ENCODE measurements at regions not wholly inside any gene's neighbourhood (a gene's known extent, or its start where the extent isn't known, plus 50 kb on each side); places are given as distances from the start of the nearest gene placed in this dataset.

DNA sequence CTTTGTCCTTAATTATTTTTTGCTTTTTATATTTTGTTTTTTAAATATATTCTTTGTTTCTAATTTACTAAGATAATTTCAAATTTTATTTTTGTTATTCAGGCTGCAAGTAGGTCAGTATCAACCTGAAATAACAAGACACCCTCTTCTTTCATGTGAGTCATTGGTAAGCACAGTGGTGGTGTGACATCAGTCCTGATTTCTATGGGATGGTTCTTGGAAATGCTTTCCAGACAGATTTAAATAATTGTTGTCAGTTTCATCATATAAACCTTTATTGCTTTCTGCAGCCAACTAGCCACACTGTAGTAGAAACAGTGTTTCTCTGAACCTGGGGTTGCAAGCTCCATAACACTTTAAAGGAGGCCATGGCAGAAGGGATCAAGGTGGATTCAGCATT lies 157.5 kb upstream of the C21orf91 start:
- no peak for DNase-seq

DNA sequence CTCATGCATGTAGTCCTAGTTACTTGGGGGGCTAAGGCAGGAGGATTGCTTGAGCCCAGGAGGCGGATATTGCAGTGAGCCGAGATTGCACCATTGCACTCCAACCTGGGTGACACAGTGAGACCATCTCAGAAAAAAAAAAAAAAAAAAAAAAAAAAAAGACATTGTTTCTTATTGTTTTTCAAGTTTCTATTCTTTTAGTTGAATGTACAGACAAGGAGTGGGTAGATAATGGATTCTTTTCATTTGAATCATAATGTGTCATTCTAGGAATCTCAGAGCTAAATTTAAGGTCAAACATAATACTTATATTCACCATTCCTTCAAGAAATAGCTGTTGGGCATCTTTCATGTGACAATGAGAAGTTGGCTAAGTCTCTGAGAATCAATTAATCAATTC lies 157.0 kb upstream of the C21orf91 start:
- no peak for DNase-seq

DNA sequence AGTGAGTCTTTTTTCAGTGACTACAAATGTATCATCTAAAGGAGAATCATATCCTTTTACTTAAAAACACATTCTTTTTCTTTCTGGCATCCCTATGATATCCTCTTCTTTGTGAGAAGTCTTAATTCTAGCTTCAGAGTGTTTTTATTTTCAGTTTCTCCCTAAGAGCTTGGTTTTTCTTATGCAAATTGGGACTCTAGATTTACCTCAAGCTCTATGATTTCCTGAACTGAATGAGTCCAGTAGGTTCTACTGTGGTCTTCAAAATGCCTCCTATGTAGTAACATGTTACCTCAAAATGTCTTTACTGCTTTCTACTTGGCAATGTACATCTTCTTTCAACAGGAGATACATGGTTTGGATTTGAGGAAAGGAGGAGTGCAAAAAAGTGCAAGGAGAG lies 148.2 kb upstream of the C21orf91 start:
- DNase-seq = no peak

DNA sequence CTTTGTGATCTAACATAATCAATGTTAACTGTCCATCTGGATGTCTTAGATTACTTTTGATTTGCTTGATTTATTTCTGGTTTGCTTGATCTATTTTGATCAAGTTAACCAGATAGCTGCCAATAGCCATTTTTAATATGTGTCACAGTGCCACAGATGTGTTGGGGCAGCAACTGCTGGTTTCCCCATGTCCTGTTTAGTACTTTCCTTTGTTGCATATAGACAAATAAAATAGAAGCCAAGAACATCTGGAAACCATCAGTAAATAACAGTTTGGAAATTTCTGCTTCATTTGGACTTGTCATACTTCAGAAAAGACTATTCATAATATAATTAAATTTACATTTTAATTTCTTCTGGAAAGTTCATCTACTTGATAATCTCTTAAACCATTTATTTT lies 145.6 kb upstream of the C21orf91 start:
- DNase-seq = no peak

DNA sequence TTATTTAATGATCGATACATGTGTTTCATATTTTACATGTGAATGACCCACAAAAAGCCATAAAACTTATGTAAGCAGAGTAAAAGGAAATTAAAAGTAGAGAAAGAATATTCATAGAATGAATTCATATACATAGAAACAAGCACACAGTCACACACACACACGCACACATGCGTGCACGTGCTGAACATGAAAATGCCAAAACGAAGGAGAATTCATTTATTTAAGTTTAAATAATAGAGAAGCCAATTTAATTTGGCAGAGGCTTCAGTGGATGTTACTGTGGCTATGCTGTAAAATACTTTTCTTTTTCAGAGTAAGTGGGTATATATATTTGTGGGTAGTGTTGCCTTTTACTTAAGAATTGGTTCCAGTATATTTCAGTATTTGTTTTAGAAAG lies 145.0 kb upstream of the C21orf91 start:
- no peak for DNase-seq

DNA sequence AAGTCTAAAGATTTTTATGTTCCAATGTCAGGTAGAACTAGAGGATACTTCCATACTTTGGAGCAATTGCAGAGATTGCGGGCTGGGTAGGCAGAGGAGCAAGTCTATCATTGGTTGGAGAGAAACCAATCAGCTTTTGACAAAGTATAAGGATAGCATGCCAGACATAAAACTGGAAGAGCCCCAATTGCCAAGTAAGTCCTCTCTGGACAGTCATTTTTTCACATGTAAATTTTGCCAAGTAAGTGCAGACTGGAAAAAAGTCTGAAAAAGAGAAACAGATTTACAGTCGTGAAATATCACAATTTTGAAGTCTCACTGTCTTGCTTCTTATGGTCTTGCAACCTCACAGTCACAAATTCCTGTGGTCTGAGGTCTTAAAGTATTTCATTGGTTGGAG lies 131.4 kb upstream of the C21orf91 start:
- DNase-seq = no peak

DNA sequence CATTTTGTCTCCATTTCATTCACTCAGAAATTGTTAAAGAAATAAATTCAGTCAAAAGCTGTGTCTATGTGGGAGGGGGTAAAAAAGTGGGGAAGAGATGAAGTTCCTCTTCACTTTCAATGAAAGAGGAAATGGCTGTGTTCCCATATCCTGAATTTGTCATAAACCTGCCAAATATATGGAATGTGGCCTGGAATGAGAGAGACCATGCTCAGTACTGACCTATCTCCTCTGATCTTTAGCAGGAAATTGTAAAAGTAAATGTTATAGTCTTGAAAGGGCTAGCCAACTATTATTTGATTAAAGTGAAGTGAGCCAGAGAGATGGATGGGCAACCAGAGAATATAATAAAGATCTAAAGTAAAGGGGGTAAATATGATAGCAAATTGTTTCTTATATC lies 130.3 kb upstream of the C21orf91 start:
- DNase-seq = no peak

DNA sequence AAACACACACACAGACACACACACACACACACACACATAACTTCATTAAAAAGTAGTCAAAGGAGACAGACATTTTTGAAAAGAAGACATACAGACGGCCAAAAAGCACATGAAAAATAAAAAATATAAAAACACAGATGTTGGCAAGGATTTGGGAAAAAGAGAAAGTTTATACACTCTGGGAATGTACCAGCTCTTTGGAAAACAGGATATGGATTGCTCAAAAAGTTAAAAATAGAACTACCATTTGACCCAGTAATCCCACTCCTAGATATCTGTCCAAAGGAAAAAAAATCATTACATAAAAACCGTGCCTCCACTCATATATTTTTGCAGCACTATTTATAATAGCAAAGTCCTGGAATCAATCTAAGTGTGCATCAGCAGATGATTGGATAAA lies 128.4 kb upstream of the C21orf91 start:
- no peak for DNase-seq

DNA sequence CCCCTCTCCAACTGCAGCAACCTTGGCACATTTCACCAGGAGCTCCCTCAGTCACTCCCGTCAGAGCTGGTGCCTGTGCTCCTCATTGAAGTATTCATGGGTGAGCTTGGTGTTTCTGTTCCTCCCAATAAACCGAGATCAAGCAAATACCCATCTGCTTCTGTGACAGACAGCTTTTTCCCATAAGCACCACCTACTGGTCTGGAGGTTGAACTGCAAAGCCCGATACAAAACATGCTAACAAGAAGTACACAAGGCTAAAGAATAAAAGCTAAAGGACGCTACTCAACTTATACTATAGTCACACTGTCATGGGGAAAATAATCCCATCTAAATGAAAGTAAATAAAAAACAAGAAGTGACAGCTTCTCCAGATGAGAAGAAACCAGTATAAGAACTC lies 111.9 kb upstream of the C21orf91 start:
- no peak for DNase-seq

DNA sequence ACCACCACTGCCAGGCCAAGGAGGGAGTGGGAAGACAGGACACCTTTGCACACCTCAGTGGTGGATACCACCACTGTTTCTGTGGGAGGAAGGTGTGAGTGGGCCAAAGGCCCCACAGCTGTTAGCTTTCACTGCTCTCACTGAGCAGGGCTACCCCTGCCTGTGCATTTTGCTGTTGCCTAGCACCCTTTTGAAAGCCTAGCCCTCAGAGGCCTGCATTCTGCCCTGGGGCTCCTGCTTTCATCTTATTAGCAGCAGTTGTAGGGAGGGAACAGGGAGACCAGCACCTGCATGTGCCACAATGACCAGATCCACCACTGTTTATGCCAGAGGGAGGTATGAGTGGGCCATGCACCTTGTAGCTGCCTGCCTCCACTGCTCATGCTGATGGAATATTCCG lies 110.9 kb upstream of the C21orf91 start:
- no peak for DNase-seq

DNA sequence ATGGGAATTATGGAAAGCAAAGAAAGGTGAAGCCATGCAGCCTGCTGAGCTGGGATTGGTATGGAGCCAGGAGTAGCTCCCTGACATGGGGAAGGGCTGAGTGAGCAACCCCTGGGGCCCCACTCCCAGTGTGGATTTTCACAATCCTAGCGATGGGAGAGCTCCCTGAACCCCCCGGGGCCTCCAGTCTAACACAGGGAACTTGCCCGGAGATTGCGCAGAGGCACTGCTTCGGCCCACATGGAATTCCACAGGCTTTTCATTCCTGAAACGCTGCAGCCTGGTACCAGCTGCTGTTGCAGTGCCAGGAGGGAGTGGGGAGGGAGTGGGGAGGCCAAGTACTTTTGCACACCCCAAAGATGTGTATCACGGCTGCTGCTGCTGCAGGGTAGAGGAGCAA lies 110.4 kb upstream of the C21orf91 start:
- DNase-seq = no peak

DNA sequence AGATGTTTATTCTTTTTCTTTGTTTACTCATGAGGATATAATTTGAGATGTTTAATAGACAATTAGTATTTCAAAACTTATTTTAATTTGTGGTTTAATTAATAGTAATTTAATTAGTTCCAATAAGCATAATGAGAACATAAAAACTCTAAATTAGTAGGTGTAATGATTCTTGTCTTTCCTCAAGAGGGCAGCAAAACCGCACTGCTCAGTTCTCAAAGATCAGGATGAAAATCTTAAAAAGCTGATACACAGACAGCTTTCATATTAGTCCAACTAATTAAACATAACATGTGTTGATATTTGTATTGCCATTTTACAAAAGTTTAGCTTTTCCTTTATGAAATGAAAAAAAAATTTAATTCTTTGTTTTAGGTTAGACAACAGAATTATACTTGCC lies 106.7 kb upstream of the C21orf91 start:
- DNase-seq = no peak

DNA sequence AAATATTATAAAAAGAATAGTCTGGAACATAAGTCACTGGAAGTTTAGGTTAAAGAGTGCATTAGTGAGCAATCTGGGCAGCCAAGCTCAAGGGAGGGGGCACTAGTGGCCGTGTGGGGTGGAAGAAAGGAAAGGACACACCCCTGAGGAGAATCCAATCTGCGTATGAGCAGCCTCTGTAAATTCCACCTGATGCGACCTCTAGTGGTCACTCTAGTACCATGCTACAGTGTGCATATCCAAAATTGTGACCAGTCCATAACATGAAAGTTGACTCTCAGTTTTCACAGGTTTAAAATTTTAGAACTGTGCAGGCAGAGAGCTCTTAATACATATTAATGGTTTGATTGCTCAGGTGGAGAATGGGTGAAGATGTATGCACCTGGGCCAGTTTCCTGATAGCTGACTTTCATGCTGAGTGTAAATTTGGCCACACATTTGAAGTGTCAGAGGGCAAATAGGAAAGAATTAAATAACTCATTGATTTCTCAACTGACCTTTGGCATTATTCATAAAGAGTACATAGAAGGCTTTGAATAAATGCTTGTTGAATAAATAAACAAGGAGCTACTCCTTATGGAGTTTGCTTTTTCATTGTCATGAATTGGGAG lies 105.9 kb upstream of the C21orf91 start:
- peak; percentile 44 for DNase-seq

DNA sequence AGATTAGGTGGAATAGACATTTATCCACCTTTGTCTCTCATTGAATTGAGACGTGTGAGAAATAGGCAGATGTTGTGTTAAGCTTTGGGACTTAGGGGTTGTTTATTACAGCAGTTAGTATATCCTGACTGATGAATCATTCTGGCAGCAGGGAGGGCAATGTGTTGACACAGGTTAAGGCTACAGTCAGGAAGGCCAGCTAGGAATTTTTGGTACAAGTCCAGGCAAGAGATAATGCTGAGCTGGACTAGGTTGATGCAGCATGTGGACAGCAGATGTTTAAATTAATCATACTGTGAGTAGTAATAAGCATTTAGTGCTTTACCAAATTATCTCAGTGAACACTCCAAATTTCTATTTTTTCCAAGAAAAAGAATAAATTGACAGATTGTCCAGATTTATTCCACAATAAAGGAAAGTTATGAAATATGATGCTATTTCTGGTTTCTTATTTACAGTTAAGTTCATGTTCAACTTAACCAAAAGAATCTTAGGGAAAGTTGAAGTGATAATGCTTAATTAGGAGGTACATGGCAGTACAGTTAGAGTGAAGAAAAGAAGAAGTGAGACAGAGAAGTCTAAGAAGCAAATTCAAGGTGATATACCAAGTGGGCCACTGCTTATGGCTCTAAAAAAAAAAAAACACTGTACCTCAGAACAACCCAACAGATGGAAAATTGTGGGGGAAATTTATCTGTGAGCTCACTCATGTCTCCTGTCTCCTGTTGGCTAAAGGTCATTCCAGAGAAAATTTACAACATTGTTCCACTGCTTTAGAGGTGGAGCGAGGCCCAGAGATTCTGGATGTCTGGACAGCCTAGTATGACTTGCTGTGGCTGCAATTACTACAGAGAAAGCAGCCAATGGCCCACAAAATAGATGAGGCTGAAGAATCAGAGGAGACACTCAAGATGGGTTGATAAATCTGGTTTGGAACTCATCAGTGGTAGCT lies 102.7 kb upstream of the C21orf91 start:
- no peak for DNase-seq

DNA sequence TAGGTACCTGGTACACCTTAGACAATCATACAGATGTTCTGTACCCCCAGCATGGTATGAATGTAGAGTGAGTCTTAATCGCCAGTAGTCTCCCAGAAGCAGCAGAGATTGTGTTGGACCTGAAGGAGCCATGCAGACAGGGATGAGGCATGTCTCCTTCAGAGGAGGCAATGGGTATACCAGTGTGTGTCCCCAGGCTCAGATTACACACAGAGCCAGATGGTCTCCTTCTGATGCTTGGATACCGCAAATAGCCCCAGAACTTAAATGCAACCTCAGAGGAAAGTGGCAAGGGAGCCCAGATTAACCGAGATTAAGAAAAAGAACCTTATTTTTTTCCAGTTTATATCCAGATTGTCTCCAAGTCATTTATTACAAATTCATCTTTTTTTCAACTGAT lies 96.8 kb upstream of the C21orf91 start:
- no peak for DNase-seq

DNA sequence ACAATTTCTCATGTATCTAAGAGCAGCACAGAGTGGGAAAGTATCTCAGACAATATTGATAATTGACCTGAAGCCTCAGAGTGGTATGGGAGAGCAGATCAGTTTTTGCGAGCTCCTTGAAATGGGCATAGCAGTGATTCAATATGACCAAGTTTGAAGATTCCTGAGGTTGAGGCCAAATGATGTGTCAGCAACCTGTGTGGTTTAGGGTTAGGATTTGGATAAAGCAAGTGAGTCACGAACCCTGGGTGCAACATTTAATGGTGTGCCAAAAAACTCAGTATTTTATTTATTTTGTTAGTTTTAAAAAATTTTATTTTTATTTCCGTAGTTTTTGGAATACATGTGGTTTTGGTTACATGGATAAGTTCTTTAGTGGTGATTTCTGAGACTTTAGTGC lies 92.5 kb upstream of the C21orf91 start:
- DNase-seq = no peak

DNA sequence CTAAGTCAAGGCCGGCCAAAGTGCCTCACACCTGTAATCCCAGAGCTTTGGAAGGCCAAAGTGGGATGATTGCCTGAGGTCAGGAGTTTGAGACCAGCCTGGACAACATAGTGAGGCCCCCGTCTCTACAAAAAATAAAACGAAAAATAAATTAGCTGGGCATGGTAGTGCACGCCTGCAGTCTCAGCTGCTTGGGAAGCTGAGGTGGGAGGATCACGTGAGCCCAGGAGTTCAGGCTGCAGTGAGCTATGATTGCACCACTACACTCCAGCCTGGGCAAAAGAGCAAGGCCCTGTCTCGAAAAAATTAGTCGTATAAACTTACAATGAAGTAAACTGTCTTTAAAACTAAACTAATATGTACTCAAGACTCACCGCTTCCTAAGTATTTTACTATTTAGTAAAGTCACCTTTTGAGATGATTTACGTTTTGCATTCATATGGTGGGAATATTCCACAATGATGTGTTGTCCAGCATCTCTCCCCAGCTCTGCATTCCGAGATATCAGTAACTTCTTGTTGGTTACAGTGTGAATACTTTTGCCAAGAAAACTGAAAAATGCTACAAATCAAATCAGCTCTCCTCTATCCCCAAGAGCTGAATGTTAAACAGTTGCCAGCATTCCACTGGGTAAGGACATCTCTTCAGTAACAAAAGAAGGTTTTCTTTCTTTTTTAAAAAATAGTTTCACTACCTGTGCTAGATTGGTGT lies 84.9 kb upstream of the C21orf91 start:
- no peak for DNase-seq

DNA sequence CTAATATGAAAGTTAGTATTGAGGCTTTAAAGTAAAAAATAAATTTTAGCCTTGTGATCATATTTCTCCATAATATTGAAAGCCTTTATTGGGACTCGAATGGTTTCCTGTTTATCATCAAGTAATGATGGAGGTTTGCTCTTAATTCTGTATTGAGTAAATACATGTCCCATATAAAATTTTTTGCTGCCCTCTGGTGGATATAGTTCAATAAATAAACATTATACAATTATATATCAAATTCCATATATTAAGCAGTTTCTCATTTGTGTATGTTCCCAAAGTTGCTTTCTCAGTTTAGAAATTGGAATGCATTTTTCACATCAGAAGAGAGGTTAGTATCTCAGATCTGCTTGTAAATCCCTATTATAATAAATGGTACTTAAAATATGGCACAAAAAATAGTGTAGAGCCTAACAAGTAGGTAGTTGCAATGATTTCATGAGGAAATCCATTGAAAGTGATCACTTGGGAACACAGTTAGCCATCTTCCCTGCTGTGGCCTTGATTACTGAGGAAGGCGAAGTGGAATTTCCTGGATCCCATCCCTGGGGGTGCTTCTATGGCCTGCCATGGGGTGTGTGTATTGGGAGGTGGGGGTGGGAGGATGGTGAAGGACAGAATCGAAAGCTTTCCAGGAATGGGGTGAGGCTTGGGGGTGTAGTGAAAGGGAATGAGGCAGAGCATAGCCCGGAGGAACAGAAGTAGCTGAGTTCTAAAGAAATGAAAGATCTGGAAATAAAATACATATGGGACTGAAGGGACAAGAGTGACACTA lies 84.1 kb upstream of the C21orf91 start:
- peak; percentile 25 for DNase-seq

DNA sequence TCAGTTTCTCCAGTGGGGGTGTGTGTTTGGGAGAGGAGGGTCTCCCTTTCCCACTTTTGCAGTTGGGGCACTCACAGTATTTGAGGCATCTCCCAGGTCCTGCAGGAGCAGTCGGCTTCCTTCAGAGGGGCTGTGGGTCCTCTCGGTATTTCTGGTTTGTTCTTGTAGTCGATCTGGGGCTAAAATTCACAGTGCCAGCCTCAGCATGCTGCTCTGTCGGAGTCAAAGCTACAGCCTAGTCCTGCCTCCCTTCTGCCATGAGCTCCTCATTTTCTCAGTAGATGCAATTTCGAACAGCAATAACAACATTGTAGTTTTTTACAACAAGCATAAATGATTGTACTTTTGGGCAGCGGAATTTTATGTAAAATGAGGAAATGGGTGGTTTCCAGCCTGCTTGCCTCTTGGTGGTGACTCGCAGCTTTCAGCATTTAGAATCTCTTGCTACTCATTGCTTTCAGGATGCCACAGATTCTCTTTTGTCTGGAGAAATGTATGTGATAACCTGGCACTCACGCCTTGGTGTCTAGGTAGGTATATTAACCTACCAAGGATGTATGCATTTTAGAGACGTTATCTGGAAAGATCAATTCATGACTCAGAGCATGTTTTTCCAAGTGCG lies 82.4 kb upstream of the C21orf91 start:
- no peak for DNase-seq

DNA sequence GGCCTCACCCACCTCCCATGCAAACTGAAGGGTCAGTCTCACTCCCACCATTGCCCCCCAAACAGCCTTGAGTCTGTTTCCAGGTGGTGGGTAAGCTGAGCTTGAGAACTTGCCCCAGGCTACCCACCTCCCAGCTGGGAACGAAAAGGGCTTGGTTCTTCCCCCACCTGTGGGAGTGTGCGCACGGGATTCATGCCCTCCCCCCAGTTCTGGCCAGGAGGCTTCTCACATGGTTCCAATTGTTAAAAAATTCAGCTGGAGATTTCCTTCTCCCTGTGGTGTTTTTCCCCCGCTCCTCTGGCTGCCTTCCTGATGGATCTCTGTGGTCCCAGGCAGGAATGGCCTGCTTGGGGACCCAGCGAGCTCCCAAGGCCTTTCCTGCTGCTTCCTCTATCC lies 81.8 kb upstream of the C21orf91 start:
- no peak for DNase-seq

DNA sequence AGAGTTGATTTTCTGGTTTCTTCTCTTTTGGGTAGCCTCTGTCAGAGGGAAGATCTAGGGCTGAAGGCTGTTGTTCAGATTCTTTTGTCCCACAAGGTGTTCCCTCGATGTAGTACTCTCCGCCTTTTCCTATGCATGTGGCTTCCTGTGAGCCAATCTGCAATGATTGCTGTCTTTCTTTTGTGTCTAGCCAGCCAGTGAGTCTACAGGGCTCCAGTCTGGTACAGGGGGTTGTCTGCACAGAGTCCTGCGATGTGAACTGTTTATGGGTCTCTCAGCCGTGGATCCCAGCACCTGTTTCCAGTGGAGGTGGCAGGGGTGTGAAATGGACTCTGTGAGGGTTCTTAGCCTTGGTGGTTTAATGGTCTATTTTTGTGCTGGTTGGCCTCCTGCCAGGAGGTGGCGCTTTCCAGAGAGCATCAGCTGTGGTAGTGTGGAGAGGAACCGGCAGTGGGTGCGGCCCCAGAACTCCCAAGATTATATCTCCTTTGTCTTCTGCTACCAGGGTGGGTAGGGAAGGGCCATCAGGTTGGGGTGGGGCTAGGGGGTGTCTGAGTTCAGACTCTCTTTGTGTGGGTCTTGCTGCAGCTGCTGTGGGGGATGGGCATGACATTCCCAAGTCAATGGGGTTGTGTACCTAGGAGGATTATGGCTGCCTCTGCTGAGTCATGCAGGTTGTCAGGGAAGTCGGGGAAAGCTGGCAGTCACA lies 81.3 kb upstream of the C21orf91 start:
- no peak for DNase-seq

DNA sequence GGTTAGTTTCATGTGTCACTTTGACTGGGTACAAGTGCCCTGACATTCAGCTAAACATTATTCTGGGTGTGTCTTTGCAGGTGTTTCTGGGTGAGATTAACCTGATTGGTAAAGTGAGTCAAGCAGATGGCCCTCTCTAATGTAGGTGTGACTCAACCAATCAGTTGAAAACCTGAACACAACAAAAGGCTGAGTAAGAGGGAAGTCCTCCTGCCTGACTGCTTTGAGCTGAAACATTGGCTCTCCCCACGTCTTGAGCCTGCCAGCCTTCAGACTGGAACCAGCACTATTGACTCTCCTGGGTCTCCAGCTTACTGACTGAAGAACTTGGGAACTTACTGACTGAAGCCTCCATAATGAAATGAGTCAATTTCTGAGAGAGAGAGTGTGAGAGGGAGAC lies 70.0 kb upstream of the C21orf91 start:
- DNase-seq = no peak

Data from NCI-H187 treated with DMSO at 0.1 percent for 48 hours (cell line).